IMR-90 (cell line): ENCODE measurements at regions not wholly inside any gene's neighbourhood (a gene's known extent, or its start where the extent isn't known, plus 50 kb on each side); places are given as distances from the start of the nearest gene placed in this dataset.

Source experiments
- ATAC-seq: fragments of 200-7000 bp; cut with Tn5 transposase; 2 replicates; pipeline ENCODE4 v1.9.1; 2020; ENCODE audit warnings: low read depth, mild to moderate bottlenecking, moderate library complexity
- BruUV-seq: library from RNA; stranded (reverse); fragments of 400-500 nt; replicated peaks from 2 replicates; lab custom pipeline; 2021; lab: Mats Ljungman, UMichigan
- CTCF ChIA-PET: fragments of 300-600 bp; formaldehyde crosslinking; extraction: SDS; loops from one replicate; lab custom pipeline; 2021; ENCODE audit warnings: antibody characterized with exemption; lab: Yijun Ruan, JAX
- POLR2A ChIA-PET: fragments of 300-600 bp; sonication (Branson Sonifier 250); formaldehyde crosslinking; loops from one replicate; lab custom pipeline; 2022; ENCODE audit warnings: antibody characterized with exemption; ENCODE audit not compliant: unreplicated experiment; lab: Charles Lee
- DNase-seq: peaks from one replicate; pipeline ENCODE4 v3.0.0; 2013
- H2AFZ ChIP-seq: replicated peaks from 2 replicates; pipeline ENCODE3; 2013; ENCODE audit warnings: low read length, mild to moderate bottlenecking; ENCODE audit not compliant: poor library complexity
- H2AK5ac ChIP-seq: 2 replicates; pipeline ENCODE4 v1.6.1; 2013; ENCODE audit warnings: low read depth, low read length, inconsistent platforms
- H2AK9ac ChIP-seq: replicated peaks from 2 replicates; pipeline ENCODE3; 2013; ENCODE audit warnings: mild to moderate bottlenecking, low read depth, low read length, moderate library complexity; ENCODE audit not compliant: poor library complexity
- H2BK120ac ChIP-seq: 2 replicates; pipeline ENCODE4 v1.6.1; 2013; ENCODE audit warnings: low read depth, low read length, inconsistent platforms
- H2BK15ac ChIP-seq: 3 replicates; pipeline ENCODE4 v1.6.1; 2013; ENCODE audit warnings: low read depth, low read length, inconsistent platforms
- H2BK20ac ChIP-seq: 2 replicates; pipeline ENCODE4 v1.6.1; 2013; ENCODE audit warnings: low read depth, mild to moderate bottlenecking, inconsistent platforms, low read length, moderate library complexity
- H2BK5ac ChIP-seq: 2 replicates; pipeline ENCODE4 v1.6.1; 2013; ENCODE audit warnings: mild to moderate bottlenecking, low read depth, low read length, inconsistent platforms; ENCODE audit not compliant: poor library complexity, severe bottlenecking
- H3K14ac ChIP-seq: replicated peaks from 2 replicates; pipeline ENCODE4 v1.6.1; 2013; ENCODE audit warnings: low read depth, low read length, inconsistent platforms
- H3K18ac ChIP-seq: 2 replicates; pipeline ENCODE4 v1.6.1; 2013; ENCODE audit warnings: low read depth, low read length, control low read depth
- H3K23ac ChIP-seq: 2 replicates; pipeline ENCODE4 v1.6.1; 2013; ENCODE audit warnings: low read depth, low read length, inconsistent platforms
- H3K27ac ChIP-seq: 2 replicates; pipeline ENCODE4 v1.5.1; 2013; ENCODE audit warnings: mild to moderate bottlenecking, control low read depth, low read length; ENCODE audit not compliant: insufficient read depth
- H3K27me3 ChIP-seq: 2 replicates; pipeline ENCODE4 v1.6.1; 2013; ENCODE audit warnings: low read length; ENCODE audit not compliant: control insufficient read depth, insufficient read depth
- H3K36me3 ChIP-seq: 2 replicates; pipeline ENCODE4 v1.6.1; 2013; ENCODE audit warnings: low read length, mixed read lengths; ENCODE audit not compliant: control insufficient read depth, insufficient read depth
- H3K4ac ChIP-seq: 2 replicates; pipeline ENCODE4 v1.6.1; 2013; ENCODE audit warnings: low read depth, low read length, inconsistent platforms
- H3K4me1 ChIP-seq: 2 replicates; pipeline ENCODE4 v1.6.1; 2013; ENCODE audit warnings: low read length, mixed read lengths; ENCODE audit not compliant: control insufficient read depth, insufficient read depth
- H3K4me2 ChIP-seq: 2 replicates; pipeline ENCODE4 v1.6.1; 2013; ENCODE audit warnings: low read depth, mild to moderate bottlenecking, control low read depth, low read length, moderate library complexity
- H3K4me3 ChIP-seq: 2 replicates; pipeline ENCODE4 v1.5.1; 2013; ENCODE audit warnings: low read depth, mild to moderate bottlenecking, control low read depth, low read length, moderate library complexity; ENCODE audit not compliant: insufficient read depth
- H3K56ac ChIP-seq: 2 replicates; pipeline ENCODE4 v1.6.1; 2013; ENCODE audit warnings: low read length, inconsistent platforms; ENCODE audit not compliant: insufficient read depth; ENCODE audit errors: extremely low read depth
- H3K79me1 ChIP-seq, 2 experiments: 2 replicates each; pipeline ENCODE4 v1.6.1; 2013; ENCODE audit warnings: low read length in 2 of 2, inconsistent platforms in 1 of 2, low read depth in 1 of 2
- H3K9ac ChIP-seq: 2 replicates; pipeline ENCODE4 v1.6.1; 2013; ENCODE audit warnings: low read depth, low read length, control low read depth
- H3K9me1 ChIP-seq: 2 replicates; pipeline ENCODE4 v1.6.1; 2013; ENCODE audit warnings: low read length, inconsistent platforms; ENCODE audit not compliant: insufficient read depth
- H3K9me3 ChIP-seq: 2 replicates; pipeline ENCODE4 v1.6.1; 2013; ENCODE audit warnings: low read length; ENCODE audit not compliant: control insufficient read depth, insufficient read depth
- H4K20me1 ChIP-seq: 2 replicates; pipeline ENCODE4 v1.6.1; 2013; ENCODE audit warnings: low read length, inconsistent platforms; ENCODE audit not compliant: insufficient read depth
- H4K5ac ChIP-seq: 2 replicates; pipeline ENCODE4 v1.6.1; 2013; ENCODE audit warnings: mild to moderate bottlenecking, low read depth, low read length, control low read depth
- H4K8ac ChIP-seq, 2 experiments: 2 replicates each; pipeline ENCODE4 v1.6.1; 2013; ENCODE audit warnings: low read depth in 2 of 2, low read length in 2 of 2, control low read depth in 1 of 2, inconsistent platforms in 1 of 2
- H4K91ac ChIP-seq: 2 replicates; pipeline ENCODE4 v1.6.1; 2013; ENCODE audit warnings: low read depth, low read length, inconsistent platforms; ENCODE audit not compliant: insufficient read depth
- BHLHE40 ChIP-seq: fragments of 150-350 bp; IDR thresholded peaks from 2 replicates; pipeline ENCODE4 v1.6.1; 2016; ENCODE audit warnings: mild to moderate bottlenecking, low read depth, low read length
- CEBPB ChIP-seq: IDR thresholded peaks from 2 replicates; pipeline ENCODE4 v1.6.1; 2012; ENCODE audit warnings: low read depth, low read length, improper control_type of control experiment
- CHD1 ChIP-seq: IDR thresholded peaks from 2 replicates; pipeline ENCODE4 v1.6.1; 2012; ENCODE audit warnings: low read depth, low read length, improper control_type of control experiment
- ELK1 ChIP-seq: fragments of 150-350 bp; IDR thresholded peaks from 2 replicates; pipeline ENCODE4 v1.6.1; 2016; ENCODE audit warnings: low read depth, mild to moderate bottlenecking, low read length, moderate library complexity, borderline replicate concordance
- FOS ChIP-seq: fragments of 150-350 bp; IDR thresholded peaks from 2 replicates; pipeline ENCODE4 v1.6.1; 2016; ENCODE audit warnings: low read depth, low read length
- MAFK ChIP-seq: IDR thresholded peaks from 2 replicates; pipeline ENCODE4 v1.6.1; 2012; ENCODE audit warnings: low read depth, low read length, improper control_type of control experiment
- MAZ ChIP-seq: IDR thresholded peaks from 2 replicates; pipeline ENCODE4 v1.6.1; 2012; ENCODE audit warnings: low read depth, mild to moderate bottlenecking, low read length, improper control_type of control experiment, moderate library complexity, borderline replicate concordance
- MXI1 ChIP-seq: IDR thresholded peaks from 2 replicates; pipeline ENCODE4 v1.6.1; 2012; ENCODE audit warnings: low read depth, mild to moderate bottlenecking, low read length, moderate library complexity, borderline replicate concordance
- NFE2L2 ChIP-seq: fragments of 150-350 bp; IDR thresholded peaks from 2 replicates; pipeline ENCODE4 v1.6.1; 2016; ENCODE audit warnings: low read depth, mild to moderate bottlenecking, low read length
- POLR2A ChIP-seq: IDR thresholded peaks from 2 replicates; pipeline ENCODE4 v1.6.1; 2012; ENCODE audit warnings: mild to moderate bottlenecking, low read depth, low read length
- RAD21 ChIP-seq: IDR thresholded peaks from 2 replicates; pipeline ENCODE4 v1.6.1; 2012; ENCODE audit warnings: low read length, improper control_type of control experiment
- RCOR1 ChIP-seq: IDR thresholded peaks from 2 replicates; pipeline ENCODE4 v1.6.1; 2012; ENCODE audit warnings: mild to moderate bottlenecking, low read length, improper control_type of control experiment; ENCODE audit not compliant: insufficient replicate concordance
- RFX5 ChIP-seq: IDR thresholded peaks from 2 replicates; pipeline ENCODE4 v1.8.0; 2012; ENCODE audit warnings: low read depth, mild to moderate bottlenecking, low read length, moderate library complexity
- SMC3 ChIP-seq: fragments of 150-350 bp; IDR thresholded peaks from 2 replicates; pipeline ENCODE4 v1.6.1; 2016; ENCODE audit warnings: low read depth, mild to moderate bottlenecking, antibody characterized with exemption, low read length, moderate library complexity
- USF2 ChIP-seq: fragments of 150-350 bp; IDR thresholded peaks from 2 replicates; pipeline ENCODE4 v1.6.1; 2017; ENCODE audit warnings: mild to moderate bottlenecking, antibody characterized with exemption, low read length, low read depth
- WGBS, 2 experiments: methylation state at CpG; one replicate each; pipeline versions ENCODE4 v1.1.5 to v1.1.7; 2013; ENCODE audit warnings: missing lambda C conversion rate in 2 of 2; ENCODE audit not compliant: insufficient read length in 1 of 2; ENCODE audit errors: extremely low coverage in 2 of 2; 5-methylcytosine and 5-hydroxymethylcytosine counted together
- dilution Hi-C: fragments of 300-500 bp; cut with HindIII; formaldehyde crosslinking; loops from one replicate; pipeline ENCODE4 v1.14.3; 2018; ENCODE audit warnings: low sequenced_read_pairs; ENCODE audit not compliant: unreplicated experiment
- in situ Hi-C: fragments of 300-500 bp; cut with MboI; formaldehyde crosslinking; loops from 3 replicates; pipeline ENCODE4 v1.14.3; 2019; ENCODE audit warnings: low sequenced_read_pairs, inconsistent platforms, mixed read lengths
- intact Hi-C: fragments of 100-400 bp; cut with micrococcal nuclease; formaldehyde crosslinking; loops from 2 replicates; pipeline ENCODE4 v1.10.0; 2022
- TF ChIP-seq, protein P1 (sequence below): conservative IDR thresholded peaks from 2 replicates; pipeline ENCODE4 v1.5.1; 2012; ENCODE audit warnings: mild to moderate bottlenecking, low read depth, low read length, improper control_type of control experiment

- Histone ChIP-seq H3K9me3 (no peaks in the 10 kb centered on the region), H2BK5ac (no peak overlapping the region)
- no peak for DNase-seq
Observed at GRCh38 chr1:29868944-29869343, 632.6 kb downstream of the PTPRU start.

More at GRCh38 chr1:29868944-29869343, 632.6 kb downstream of the PTPRU start:
- no peak for ATAC-seq
- Histone ChIP-seq H2BK120ac (no peak overlapping the region), H3K14ac (no peak overlapping the region), H4K20me1 (no peaks in the 10 kb centered on the region), H4K91ac (no peak overlapping the region), H2AFZ (no peak overlapping the region), H3K4me3 (no peak overlapping the region), H3K23ac (no peak overlapping the region), H3K27me3 (no peaks in the 10 kb centered on the region), H2AK9ac (no peak overlapping the region), H2AK5ac (no peak overlapping the region), H3K9ac (no peak overlapping the region), H3K4me1 (no peaks in the 10 kb centered on the region), H2BK15ac (no peak overlapping the region), H3K9me1 (no peaks in the 10 kb centered on the region), H3K4me2 (no peak overlapping the region), H4K5ac (no peak overlapping the region), H3K27ac (no peak overlapping the region), H2BK20ac (no peak overlapping the region), H3K56ac (no peak overlapping the region), H3K79me1 (no peaks in the 10 kb centered on the region), H3K18ac (no peak overlapping the region), H3K4ac (no peak overlapping the region), H4K8ac (no peak overlapping the region), H3K36me3 (no peaks in the 10 kb centered on the region)
- dilution Hi-C loops = no loop called here
- ChIA-PET CTCF (no interaction called here), POLR2A (no interaction called here)
- WGBS, 2 experiments = no CpG with 5 or more reads among the region's 6 CpGs
- intact Hi-C loops = no loop called here
- in situ Hi-C loops = no loop called here
- TF ChIP-seq, protein P1, sequence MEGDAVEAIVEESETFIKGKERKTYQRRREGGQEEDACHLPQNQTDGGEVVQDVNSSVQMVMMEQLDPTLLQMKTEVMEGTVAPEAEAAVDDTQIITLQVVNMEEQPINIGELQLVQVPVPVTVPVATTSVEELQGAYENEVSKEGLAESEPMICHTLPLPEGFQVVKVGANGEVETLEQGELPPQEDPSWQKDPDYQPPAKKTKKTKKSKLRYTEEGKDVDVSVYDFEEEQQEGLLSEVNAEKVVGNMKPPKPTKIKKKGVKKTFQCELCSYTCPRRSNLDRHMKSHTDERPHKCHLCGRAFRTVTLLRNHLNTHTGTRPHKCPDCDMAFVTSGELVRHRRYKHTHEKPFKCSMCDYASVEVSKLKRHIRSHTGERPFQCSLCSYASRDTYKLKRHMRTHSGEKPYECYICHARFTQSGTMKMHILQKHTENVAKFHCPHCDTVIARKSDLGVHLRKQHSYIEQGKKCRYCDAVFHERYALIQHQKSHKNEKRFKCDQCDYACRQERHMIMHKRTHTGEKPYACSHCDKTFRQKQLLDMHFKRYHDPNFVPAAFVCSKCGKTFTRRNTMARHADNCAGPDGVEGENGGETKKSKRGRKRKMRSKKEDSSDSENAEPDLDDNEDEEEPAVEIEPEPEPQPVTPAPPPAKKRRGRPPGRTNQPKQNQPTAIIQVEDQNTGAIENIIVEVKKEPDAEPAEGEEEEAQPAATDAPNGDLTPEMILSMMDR = no peak
- TF ChIP-seq SMC3 (no peak), POLR2A (no peak), CEBPB (no peak), NFE2L2 (no peak), ELK1 (no peak), RAD21 (no peak), CHD1 (no peak), USF2 (no peak), MAFK (no peak), MXI1 (no peak), RFX5 (no peak), MAZ (no peak), FOS (no peak), RCOR1 (no peak), BHLHE40 (no peak)
- BruUV-seq = no TSS peak
